CD4-positive, alpha-beta T cell treated with Interleukin-2 at 100 ng/mL for 4 hours (primary cell): ENCODE measurements at regions not wholly inside any gene's neighbourhood (a gene's known extent, or its start where the extent isn't known, plus 50 kb on each side); places are given as distances from the start of the nearest gene placed in this dataset.
"Not testable (repeated sequence)": the region's sequence is repeated elsewhere in the genome, so short reads cannot be mapped to it uniquely, and the experiment has no call there.

ENCODE experiments used
- DNase-seq: peaks from one replicate; pipeline ENCODE4 v3.0.0-alpha.2; 2020; ENCODE audit warnings: low spot score

DNA sequence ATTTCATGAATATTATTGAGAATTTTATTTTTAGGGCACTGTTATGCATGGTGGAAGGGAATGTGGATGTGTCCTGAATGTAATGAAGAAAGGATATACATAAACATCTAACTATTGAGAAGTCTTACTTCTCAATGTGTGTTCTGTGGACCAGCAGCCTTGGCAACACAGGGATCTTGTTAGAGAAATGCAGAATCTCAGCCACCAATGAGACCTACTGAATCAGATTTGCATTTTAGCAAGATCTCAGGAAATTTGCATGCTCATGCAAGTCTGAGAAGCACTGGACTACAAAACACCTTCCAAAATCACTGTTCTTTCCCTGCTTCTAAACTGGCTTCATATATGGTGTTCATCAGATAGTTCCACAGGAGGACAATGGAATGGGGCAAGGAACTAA lies 139.7 kb upstream of the WDFY3 start:
- DNase-seq, result no peak

DNA sequence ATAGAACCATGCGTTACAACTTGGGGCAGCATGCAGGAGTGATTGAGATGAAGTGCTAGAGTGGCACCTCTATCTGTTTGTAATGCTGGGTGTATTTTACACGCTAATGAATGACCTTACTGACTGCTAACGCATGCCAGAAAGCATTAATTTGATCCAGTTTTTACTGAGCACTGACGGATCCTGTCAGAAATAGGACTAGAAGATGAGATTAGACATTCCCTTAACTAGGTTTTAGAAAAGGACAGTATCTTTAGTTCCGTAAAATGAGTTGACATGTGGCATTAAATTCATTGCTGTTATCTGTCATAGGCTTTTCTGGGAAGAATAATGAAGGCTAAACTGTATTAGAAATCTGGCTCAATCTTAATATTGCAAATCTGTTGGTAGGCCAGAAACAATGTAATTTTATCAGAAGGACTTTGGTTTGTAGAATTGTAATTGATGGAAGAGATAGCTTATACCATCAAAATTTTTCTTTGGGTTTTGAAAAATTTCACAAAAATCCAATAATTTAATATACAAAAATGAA lies 140.4 kb upstream of the WDFY3 start:
- no peak for DNase-seq

DNA sequence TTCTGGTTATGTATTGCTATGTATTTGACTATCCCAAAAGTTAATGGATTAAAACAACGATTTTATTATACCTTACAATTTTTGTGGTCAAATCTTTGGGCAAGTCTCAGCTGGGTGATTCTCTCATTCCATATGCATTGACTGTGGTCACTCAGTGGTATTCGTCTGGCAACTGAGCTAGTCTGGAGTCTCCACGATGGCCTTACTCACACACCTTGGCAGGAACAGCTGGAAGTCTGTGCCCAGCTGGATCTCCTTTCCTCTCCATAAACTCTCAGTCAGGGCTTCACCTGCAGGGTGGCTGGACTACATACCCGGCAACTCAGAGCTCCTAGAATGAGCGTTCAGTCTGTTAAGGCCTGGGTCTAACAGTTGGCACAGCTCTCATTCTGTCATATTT lies 141.1 kb upstream of the WDFY3 start:
- DNase-seq, result no peak

DNA sequence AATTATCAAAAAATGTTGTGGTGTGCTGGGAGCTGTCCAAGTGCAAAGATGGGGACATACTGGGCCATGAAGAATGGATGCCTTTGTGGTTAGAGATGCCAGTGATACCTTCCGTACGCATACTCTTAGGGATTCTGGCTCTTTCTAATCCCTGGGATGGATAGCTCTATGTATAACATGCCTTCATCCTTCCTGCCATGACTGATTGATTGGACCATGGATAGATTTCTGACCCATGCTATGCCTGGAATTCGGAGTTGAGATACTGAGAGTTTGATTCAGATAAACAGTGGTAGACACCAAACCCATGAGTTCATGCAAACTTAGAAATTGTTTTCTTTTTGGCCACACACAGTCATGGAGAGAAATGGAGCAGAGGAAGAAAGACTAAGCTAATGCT lies 147.2 kb upstream of the WDFY3 start:
- no peak for DNase-seq

DNA sequence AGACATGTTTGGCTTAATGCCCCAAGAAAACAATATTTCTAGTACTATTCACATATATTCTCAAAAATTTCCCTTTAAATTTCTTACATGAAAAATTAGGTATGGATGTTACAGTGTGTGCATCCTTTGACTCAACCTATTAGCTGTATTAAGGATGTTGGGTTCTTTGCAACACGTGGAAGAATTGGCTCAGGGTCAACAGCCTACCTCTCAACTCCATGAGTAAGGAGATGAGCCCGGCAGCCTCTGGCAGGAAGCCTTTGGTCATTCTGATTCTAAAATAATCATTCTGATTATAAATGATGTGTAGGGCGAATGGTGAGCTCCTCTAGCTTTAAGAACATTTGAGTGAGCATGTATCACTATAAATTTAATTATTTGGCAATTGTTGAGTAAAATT lies 148.0 kb upstream of the WDFY3 start:
- DNase-seq, result no peak

DNA sequence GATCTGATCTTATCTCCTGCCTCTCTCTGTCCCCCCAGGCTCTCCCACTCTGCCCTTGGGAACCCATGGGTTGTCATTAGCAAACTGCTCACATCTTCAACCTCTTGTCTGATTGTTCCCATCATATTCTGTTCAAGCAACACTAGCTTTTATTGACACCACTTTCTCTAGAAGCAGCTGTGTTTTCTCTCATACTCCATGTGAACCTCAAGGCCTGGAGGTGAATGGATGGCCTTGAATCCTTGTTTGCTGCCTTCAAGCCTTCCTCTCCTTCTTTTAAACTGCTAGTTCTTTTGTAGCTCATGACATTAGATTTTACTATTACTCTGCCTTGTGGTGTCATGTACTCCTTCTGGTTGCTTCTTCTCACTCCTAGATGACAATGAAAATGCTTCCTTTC lies 149.5 kb upstream of the WDFY3 start:
- no peak for DNase-seq

DNA sequence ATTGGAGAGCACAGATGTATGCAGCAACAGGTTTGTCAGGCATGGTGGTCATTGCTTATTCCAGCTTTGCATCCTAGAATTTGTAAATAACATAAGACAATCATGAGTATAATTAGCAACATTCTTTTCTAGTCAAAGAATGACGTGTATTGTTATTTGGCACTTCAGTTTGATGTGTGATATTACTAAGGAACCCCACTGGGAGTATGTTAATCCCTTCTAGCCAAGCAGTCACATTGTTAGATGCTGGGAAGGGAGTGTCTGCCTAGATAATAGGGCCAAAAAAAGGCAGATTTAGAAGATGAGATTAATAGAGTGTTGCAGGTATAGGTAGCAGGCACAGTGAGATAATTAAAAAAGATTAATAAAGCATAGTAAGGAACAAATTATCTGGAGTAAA lies 159.2 kb upstream of the WDFY3 start:
- no peak for DNase-seq

DNA sequence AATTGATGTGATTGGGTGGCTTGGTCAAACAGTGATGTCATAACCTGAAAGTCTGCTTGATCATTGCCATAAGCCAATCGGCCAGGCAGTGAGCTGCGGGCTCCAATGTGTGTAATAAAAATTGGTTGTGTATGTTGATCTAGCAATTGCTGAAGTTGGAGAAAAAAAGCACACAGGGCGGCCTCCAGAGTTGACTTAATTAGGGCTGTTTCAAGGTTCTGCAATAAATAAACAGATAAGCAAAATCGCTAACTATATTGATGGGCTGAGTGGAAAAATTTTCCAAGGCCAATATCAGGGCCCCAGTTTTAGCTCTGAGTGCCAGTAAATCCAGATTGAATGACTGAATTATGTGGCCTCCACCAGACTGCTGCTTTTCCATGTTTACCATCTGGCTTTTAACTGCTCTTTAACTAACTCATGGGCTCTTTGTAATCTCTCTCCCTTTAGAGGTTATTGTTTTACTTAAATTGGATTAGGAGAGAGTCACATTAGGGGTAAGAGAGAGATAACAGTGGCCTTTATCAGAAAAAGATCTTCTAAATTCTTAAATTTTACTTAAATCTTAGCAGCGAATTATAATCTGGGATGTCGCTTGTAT lies 160.6 kb upstream of the WDFY3 start:
- no peak for DNase-seq

DNA sequence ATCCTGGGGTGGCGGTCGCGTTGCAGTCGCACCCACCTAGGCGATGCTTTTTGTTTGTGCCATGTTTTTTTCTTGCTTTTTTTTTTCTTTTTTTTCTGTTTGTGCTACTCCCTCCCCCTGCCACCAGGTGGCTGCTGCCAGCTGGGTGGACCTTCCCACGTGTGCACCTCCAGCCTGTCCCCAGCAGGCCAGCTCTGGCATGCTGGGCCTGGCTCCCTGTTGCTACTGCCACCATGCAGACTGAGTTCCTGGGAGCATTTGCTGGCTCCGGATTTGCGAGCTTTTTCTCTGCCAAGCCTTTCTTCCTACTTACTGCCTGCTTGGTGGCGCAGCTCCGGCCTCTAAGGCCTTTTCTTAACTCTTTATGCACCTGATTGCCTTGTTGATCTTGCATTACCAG lies 161.2 kb upstream of the WDFY3 start:
- DNase-seq, result no peak

DNA sequence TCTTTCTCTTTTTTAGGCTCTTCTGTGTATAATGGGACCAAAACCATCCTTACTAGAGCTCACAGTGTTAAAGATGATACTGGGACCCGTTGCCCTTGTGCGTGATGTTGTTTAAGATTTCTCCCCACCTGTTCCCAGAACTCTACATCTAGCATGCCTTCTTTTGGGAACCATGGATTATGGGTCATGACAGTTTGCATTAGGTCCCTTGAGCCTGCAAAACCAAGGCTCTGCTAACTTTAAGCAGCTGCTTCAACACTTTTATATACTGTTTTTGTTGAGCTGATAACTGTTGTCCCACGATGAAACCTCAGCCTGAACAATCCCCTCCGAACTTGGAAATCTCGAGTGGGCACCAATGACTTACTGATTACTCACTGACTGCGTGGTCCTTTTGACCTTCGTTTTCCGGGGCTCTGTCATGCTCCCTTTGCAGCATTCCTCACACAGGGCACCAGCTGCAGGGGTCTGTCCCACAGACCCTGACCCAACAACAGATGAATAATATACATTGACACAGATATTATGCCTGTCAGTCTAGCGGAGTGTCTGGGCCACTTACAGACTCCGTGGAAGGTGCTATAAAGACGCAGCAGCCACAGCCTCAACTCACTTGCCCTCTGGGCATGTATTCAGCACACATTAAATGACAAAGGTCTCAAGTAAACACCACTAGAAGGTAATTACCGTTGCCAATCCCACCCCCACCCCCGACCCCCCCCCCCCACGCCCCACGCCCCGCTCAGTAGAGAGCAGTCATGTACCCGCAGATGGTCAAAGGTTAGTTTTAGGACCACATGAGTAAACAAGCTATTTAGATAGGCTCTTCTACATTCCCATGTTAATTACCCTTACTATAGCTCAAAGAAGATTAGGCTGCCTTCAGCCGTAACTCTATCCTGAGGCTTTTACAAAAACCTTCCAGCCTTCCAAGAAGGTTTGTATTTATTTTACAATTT lies 162.0 kb upstream of the WDFY3 start:
- DNase-seq, result no peak

DNA sequence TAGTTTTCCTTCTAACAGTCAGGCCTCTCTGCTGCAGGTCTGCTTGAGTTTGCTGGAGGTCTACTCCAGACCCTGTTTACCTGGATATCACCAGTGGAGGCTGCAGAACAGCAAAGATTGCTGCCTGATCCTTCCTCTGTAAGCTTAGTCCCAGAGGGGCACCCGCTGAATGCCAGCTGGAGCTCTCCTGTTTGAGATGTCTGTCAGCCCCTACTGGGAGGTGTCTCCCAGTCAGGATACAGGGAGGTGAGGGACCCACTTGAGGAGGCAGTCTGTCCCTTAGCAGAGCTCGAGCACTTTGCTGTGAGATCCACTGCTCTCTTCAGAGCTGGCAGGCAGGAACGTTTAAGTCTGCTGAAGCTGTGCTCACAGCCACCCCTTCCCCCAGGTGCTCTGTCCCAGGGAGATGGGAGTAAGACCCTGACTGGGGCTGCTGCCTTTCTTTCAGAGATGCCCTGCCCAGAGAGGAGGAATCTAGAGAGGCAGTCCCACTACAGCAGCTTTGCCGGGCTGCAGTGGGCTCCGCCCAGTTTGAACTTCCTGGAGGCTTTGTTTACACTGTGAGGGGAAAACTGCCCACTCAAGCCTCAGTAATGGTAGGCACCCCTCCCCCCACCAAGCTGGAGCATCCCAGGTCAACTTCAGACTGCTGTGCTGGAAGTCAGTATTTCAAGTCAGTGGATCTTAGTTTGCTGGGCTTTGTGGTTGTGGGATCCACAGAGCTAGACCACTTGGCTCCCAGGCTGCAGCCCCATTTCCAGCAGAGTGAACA lies 163.1 kb upstream of the WDFY3 start:
- not testable (repeated sequence) for DNase-seq

DNA sequence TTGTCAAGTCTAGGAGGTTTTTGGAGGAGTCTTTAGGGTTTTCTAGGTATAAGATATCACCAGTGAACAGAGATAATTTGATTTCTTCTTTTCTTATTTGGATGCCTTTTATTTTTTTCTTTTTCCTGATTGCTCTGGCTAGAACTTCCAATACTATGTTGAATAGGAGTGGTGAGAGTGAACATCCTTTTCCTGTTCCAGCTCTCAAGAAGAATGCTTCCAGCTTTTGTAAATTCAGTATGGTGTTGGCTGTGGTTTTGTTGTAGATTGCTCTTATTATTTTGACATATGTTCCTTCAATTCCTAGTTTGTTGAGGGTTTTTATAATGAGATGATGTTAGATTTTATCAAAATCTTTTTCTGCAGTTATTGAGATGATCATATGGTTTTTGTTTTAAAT lies 165.6 kb upstream of the WDFY3 start:
- no peak for DNase-seq

DNA sequence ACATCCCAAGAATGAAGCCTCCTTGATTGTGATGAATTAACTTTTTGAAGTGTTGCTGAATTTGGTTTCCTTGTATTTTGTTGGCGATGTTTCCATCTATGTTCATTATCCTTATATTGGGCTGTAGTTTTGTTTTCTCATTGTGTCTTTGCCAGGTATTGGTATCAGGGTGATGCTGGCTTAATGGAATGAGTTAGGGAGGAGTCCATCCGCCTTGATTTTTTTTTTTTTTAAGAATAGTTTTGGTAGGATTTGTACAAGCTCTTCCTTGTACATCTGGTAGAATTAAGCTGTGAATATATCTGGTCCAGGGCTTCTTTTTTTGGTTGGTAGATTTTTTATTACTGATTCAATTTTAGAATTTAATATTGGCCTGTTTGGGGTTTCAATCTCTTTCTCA lies 166.1 kb upstream of the WDFY3 start:
- no peak for DNase-seq

DNA sequence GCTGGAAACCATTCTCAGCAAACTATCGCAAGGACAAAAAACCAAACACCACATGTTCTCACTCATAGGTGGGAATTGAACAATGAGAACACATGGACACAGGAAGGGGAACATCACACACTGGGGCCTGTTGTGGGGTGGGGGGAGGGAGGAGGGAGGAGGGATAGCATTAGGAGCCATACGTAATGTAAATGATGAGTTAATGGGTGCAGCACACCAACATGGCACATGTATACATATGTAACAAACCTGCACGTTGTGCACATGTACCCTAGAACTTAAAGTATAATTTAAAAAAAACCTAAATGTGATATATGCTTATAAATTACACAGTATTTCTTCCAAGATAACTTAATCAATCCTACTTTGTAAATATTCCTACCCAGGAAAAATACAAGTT lies 173.3 kb upstream of the WDFY3 start:
- not testable (repeated sequence) for DNase-seq

DNA sequence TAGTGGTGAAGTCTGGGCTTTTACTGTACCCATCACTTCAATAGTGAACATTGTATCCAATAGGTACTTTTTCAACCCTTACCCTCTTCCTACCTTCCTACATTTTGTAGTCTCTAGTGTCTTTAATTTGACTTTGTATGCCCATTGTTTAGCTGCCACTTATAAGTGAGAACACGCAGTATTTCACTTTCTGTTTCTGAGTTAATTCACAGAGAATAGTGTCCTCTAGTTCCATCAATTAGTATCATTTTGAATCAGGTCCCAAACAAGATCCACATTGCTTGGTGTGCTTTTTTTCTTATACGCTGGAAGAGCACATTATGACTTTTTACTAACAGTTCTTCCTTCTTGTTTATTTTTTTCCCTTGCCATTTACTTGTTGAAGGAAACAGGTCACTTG lies 176.0 kb upstream of the WDFY3 start:
- no peak for DNase-seq

DNA sequence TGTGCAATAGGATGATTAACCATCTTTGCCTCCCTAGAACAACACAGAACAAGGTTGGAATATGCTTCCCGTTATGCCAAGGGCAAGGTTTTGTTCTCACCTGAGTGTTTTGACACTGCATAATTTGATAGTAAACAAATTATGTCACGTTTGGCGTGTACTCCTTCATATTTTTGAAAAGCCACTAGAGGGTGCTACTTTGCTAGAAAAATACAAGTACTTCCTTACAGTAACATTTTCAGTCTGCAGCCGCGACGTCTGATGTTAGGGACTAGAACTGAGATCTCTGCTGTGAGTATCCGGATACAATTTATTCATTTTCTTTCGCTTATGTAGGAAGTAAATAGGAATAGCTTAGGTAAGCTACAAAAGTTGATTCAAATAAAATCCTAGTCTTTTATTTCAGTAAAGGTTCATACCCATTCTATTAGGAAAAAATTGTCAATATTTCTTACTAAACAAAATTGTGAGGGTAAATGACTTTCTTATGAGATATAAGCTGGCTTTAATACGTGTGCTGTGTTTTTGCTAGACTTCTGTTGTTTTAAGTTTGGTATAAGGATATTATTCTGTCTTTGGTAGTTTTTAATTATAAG lies 181.1 kb upstream of the WDFY3 start:
- peak; percentile 6 for DNase-seq

DNA sequence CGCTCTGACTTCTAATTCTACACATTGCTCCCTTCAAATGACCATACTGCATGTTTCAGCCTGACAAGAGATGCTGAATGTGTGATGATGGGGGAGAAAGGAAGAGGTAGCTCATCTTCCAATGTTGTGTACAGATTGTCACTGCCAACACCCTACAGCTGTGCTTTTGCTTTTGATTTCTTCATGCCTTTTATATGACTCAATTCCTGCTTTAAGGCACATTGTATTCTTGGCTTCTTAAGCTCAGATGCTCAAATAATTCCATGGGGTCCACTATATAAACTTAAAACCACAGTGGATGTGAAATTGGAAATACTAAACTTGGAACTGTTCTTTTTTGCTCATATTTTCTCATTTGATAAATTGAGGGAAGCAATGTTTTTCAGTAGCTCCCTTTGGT lies 183.2 kb upstream of the WDFY3 start:
- DNase-seq, result no peak

DNA sequence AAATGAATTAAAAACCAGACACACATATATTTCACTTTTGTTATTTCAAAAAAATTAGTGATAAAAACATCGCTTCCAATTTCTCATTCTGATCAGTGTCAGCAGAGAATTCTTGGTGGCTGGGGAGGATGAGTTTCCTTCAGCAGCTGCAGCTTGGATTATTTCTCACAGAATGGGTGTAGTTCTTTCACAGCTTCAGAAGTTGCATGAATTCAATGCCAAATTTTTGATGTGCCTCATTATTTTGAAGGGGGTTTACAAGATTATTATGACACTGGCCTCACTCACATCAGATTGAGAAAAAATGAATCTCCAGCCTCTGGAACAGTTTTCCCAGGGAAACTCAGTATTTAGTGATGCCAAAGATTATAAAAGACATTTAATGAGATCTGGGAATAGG lies 184.9 kb upstream of the WDFY3 start:
- DNase-seq, result no peak

DNA sequence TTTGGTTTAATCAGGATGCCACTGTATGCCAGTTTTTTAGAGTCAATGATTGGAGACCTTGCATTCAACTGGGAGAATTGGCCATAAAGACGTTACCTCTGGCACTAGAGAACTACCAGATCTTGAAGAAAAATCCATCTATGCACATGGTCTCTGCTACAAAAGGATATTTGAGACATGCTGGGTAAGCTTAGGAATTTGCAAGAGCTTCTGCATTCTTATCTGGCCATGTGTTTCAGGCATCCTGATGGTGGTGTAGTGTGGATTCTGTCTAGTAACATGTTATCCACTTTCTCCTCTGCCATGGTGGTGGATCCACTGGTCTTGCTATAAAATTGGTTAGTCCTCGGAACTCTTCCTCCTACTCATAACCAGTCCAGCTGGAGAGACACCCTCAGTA lies 185.3 kb upstream of the WDFY3 start:
- no peak for DNase-seq

DNA sequence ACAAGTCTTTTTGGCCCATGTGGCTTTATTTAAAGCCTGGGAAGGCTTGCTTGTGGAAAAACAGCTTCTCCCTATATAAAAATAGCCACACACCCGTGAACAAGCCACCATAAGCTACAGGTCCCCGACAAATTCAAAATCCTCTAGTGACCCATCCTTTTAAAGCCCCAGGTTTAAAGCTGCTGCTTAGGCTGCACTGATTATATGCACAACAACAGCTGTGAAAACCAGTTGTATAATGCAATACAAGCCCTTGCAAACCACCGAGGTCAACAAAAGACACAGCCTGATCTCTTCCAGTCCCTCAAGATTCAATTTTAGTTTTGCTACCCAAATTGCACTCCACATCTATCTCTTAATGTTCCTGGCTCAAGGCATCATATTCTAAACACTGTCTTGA lies 186.0 kb upstream of the WDFY3 start:
- DNase-seq, result no peak

DNA sequence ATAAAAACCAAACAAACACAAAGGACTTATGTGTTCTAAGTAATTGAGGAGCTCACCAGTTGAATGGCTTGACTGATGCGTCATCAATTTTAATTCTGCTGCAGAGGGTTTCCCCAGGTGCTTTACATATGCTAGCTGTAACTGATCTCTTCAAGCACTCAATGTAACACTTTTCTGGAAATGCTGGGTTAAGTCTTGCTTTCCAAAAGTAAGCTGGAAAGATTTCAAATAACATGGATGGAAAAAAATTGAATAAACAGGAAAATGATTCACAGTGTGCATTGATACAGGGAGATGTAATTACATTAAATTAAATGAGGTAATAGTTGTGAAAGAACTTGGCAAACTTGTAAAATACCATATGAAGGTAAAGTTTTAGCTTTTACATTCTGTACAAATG lies 186.7 kb upstream of the WDFY3 start:
- no peak for DNase-seq

DNA sequence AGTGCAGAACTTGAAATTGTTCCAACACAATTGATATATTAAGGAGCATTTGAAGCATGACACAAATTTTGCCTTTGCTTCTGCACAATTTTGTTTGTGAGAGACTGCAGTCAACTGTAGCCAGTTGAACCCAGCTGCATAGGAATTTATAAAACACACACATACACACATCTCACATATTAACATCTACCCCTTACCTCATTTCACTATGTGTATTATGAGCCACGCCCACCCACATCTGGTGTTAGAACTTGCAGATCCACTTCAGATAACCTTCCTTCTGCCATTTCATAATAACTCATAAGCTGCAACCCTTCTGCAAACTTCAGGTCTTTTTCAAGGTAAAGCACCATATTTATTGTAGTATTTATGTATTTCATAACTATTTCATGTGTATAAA lies 188.1 kb upstream of the WDFY3 start:
- no peak for DNase-seq
